NCI-H2227 (cell line): ENCODE measurements at regions not wholly inside any gene's neighbourhood (a gene's known extent, or its start where the extent isn't known, plus 50 kb on each side); places are given as distances from the start of the nearest gene placed in this dataset.

Source experiments
- DNase-seq: peaks from one replicate; lab custom pipeline; 2025; ENCODE audit not compliant: unreplicated experiment; lab: John Stamatoyannopoulos, UW

- no peak for DNase-seq
Measured at GRCh38 chr5:89499787-89500186, 616.8 kb upstream of the MEF2C start.

DNA sequence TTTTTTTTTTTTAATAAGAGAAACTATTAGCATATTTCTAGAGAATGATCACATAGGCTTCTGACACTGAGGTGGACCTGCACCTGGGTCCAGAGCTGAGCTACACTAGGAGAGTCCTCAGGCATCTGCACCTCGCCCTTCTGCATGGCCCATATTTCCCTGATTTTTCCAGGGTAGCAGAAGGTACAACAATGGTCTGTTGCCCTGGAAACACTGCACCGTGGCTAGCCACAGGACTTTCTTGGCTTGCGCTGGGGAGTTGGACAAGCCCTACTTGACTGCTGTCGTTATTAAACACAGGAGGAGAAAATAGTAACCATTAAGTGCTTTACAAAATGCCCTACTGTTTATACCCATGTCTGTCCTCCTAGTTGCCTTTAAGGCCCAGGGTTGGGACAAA lies 615.7 kb upstream of the MEF2C start:
- no peak for DNase-seq

DNA sequence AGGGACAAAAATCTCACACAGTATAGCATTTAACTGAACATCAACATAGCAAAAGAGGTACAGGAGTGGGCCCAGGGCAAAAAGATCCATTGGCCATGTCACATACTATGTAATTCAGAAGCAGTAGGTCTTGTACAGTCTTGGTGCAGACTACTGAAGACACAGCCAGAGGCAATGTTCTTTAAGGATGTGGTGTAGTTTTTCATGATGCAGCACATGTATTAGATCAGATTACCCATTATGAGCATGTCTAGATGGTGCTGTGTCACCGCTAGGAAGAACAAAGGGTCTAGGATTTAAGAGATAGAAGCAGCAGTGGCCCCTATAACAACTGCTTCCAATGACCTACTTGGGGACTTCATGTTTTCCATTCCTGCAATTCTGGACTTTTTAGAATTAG lies 610.4 kb upstream of the MEF2C start:
- DNase-seq = no peak

- no peak for DNase-seq
Measured at GRCh38 chr5:89484962-89485361, 602.0 kb upstream of the MEF2C start.

DNA sequence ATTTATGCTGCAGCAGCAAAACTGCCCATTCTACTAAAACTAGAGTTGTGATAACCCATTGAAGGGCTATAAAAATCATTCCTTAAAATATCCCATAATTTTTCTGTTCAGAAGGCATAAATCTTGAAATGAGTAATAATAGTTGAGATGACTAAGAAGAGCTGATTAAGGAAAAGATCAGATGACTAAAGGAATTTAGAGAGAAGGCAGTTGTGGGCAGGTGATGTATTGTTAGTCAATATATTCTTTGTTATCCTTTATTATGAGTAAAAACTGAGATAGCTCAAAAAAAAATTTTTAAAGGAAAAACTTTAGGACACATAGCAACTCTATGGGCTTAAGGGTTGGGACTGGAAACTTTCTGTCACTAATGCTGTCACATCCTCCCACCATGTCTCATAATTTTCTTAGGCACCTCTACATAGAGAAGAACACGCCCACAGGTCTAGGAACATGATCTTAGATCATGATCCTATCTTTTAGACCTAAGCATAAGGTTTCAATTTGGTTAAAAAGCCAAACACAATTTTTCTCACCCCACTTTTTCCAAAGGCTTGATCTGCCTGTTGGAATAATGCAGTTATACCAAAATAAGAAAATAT lies 597.5 kb upstream of the MEF2C start:
- DNase-seq = no peak

DNA sequence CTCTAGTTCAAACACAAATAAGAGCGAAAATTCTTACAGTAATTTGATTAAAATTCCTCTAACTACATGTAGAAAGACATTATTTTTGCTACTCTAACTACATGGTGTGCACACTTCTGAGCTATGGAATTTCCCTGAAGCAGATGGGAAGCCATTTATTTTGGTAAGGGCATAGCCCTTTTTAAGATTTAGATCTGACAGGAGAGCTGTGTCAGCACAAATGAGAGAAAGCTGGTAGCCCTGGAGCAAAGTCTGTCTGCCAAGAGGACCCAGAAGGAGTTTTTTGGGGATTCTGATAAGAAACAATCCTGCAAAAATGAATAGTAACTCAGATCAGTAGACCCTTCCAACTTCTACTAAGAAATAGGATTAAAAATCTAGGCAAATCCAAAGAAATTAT lies 595.9 kb upstream of the MEF2C start:
- DNase-seq = no peak

DNA sequence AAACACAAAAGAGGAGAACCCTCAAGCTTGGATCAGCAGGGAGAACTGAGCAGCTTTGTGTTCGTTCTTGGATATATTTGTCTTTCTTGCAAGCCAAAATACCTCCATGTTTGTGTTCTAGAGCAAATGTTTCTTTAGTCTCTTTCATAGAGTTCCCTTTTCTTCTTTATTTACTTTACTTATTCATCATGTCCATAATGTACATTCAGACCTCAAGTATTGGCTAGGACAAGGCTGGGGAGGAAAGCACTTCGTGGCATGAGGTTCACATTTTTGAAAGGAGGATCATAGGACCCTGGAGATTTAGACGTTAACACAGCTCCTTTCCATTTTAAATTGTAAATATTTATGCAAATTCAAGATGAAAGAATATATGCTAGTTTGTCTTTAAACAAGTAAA lies 590.2 kb upstream of the MEF2C start:
- no peak for DNase-seq

GRCh38 chr5:89471541-89471940 lies 588.6 kb upstream of the MEF2C start:
- DNase-seq = no peak

- no peak for DNase-seq
Measured at GRCh38 chr5:89471115-89471514, 588.1 kb upstream of the MEF2C start.

DNA sequence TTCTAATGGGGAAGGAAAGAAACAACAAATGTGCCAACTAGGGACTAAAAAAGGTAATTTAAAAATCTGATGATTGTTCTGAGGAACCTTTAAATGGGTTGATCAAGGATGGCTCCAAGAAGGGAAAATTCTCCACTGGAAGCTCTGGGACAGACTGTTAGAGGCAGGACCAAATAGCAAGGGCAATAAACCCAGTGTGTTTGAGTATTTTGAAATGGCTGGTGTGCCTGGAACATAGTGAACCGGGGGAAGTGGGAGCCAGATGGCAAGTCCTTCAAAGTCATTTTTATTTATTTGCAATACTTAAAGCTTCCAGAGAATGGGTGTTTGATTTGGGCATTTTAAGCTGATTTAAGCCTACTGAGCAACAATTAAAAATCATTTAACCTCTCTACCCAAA lies 587.7 kb upstream of the MEF2C start:
- no peak for DNase-seq

- peak; percentile 62 for DNase-seq
Measured at GRCh38 chr5:89458332-89458656, 575.3 kb upstream of the MEF2C start.

DNA sequence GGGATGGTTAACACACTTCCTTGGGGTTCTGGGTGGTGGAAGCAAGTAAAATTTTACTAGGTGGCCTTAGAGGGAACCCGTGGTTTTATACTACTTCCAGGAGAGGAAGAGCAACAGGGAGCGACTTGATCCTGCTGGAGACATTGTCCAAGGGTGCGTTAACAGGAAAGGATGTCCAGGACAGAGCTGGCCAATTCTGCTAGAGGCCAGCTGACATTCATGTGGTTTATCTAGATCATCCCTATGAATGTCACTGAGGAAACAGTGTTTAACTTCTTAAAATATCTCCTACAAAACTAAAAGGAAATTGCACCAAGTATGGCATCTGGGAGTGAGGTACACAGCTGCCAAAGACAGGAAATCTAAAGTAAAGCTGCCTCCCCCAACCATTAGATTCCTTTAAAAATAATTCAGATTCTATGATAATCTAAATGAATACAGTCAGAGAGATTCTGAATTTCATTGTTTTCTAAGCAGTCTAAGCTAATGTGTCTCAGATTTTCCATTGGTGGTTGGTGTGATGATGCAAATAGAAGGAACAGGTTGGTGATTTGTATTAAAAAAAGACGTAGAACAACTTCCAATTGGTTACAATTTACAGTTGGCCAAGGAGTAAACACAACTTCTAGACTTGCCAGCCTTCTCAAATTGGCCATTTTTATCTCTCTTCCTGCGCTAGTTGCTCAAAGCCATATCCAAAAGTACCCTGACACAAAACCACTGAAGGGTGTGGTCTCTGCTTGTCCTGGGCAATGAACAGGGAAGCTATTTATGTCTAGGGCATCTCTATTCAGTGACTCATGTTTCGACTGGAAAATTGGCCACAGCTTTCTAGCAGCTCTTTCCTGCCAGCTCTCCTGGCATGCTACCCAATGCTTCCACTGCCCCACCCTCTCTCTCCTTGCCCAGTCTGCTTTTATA lies 574.7 kb upstream of the MEF2C start:
- DNase-seq = no peak

GRCh38 chr5:89452081-89452480 lies 569.1 kb upstream of the MEF2C start:
- DNase-seq = no peak

DNA sequence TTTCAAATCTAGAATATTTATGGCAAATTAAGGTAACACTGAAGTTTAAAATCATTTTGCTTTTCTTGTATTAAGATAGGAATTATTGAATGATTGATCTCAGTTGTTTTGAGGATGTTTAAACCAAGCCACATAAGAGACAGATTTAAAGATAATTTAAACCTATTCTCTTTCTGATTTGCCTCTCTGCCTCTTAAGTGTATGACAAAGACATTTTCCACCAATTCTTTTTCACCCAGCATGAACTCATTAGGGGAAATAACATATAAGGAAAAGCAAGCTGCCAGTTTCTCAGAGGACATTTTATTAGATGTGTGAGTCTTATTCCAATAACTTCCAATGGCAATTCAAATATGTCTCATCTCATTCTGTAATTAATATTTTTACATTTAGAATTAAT lies 568.3 kb upstream of the MEF2C start:
- DNase-seq = no peak

GRCh38 chr5:89450149-89450538 lies 567.2 kb upstream of the MEF2C start:
- no peak for DNase-seq

DNA sequence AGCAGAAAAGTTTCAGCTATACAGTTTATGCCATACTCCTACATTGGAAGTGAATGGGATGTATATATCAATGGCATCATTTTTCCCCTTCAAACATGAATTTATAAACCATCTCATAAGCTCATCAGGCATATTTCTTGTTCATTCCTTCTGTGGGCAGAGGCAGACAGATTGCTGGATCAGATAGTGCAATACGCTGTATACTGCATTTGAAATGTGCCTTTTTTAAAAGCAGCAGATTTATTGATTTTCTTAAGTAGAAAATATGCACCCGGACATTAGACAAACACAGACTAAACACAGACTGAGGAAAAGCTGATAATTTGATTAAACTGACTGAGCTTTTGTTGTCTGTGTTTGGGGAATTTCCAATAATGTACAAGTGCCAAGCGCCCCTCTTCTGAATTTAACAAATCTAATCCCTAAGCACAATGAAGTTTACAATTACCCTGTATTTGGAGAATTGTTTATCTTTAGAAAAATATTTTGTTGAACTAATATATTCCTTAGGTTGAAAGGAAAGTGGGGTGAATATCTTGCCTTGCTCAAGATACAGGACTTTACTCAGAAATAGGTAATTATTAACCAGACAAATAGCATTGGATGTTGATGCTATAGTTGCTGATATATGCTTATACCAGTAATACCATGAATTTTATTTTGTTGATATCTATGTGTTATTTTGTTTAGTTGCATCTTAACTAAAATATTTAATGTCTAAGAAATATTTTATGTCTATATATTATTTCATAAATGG lies 566.6 kb upstream of the MEF2C start:
- DNase-seq = no peak

GRCh38 chr5:89447027-89447426 lies 564.0 kb upstream of the MEF2C start:
- no peak for DNase-seq

- no peak for DNase-seq
Measured at GRCh38 chr5:89445106-89445745, 562.2 kb upstream of the MEF2C start.

- no peak for DNase-seq
Measured at GRCh38 chr5:89444088-89444487, 561.1 kb upstream of the MEF2C start.

- DNase-seq = no peak
Measured at GRCh38 chr5:89443508-89443907, 560.5 kb upstream of the MEF2C start.

DNA sequence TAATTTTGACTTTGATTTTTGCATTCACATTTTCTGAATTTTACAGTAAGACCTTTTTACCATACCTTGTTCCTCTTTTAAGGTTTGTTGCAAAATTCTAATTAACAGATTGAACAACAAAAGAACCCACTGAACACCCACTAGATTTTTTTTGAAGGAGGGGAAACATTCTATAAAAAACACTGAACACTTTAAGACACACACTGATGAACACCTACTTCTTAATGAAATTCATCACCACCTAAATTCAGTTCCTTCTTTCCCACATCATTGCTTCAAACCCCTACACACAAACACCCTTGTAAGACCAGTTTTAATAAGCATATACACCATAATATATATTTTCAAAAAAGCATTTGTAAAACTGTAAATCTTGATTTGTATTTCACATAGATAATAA lies 559.0 kb upstream of the MEF2C start:
- DNase-seq = no peak

- no peak for DNase-seq
Measured at GRCh38 chr5:89440670-89441069, 557.7 kb upstream of the MEF2C start.
